ENCODE measurements at regions not wholly inside any gene's neighbourhood (a gene's known extent, or its start where the extent isn't known, plus 50 kb on each side); places are given as distances from the start of the nearest gene placed in this dataset.

GRCh38 chr4:58833126-58833525 is 1722.9 kb upstream of the IGFBP7 start:
- TF ChIP-seq CTCF (IDR thresholded peaks at IDR 0.05) (no peak), ZFX (IDR thresholded peaks at IDR 0.05; ENCODE audit: borderline replicate concordance) (no peak)

Data from 22Rv1 (cell line).